OCI-LY1 (cell line): ENCODE measurements at regions not wholly inside any gene's neighbourhood (a gene's known extent, or its start where the extent isn't known, plus 50 kb on each side); places are given as distances from the start of the nearest gene placed in this dataset.

Source experiments
- H2AFZ ChIP-seq: fragments of 200-600 bp; sonication (generic), shearing (Covaris generic); 2 replicates; pipeline ENCODE4 v1.6.0; 2014; ENCODE audit warnings: antibody characterized with exemption, mild to moderate bottlenecking, low read length
- H3F3A ChIP-seq: fragments of 200-600 bp; sonication (generic), shearing (Covaris generic); 2 replicates; pipeline ENCODE4 v1.6.0; 2014; ENCODE audit warnings: mild to moderate bottlenecking, antibody characterized with exemption, low read length, moderate library complexity; ENCODE audit not compliant: insufficient read depth
- H3K27ac ChIP-seq: fragments of 200-600 bp; sonication (generic); 2 replicates; pipeline ENCODE4 v1.5.1; 2014; ENCODE audit warnings: low read length, mixed run types, mild to moderate bottlenecking, low read depth; ENCODE audit not compliant: poor library complexity, severe bottlenecking
- H3K27me3 ChIP-seq: fragments of 200-600 bp; sonication (generic); 2 replicates; pipeline ENCODE4 v1.6.0; 2014; ENCODE audit warnings: antibody characterized with exemption, mild to moderate bottlenecking, low read length, moderate library complexity; ENCODE audit not compliant: insufficient read depth
- H3K36me3 ChIP-seq: fragments of 200-600 bp; sonication (generic); 2 replicates; pipeline ENCODE4 v1.6.1; 2014; ENCODE audit warnings: mild to moderate bottlenecking, antibody characterized with exemption, low read length, moderate library complexity, mixed read lengths; ENCODE audit not compliant: insufficient read depth
- H3K4me1 ChIP-seq: fragments of 200-600 bp; sonication (generic); 2 replicates; pipeline ENCODE4 v1.5.1; 2014; ENCODE audit warnings: mild to moderate bottlenecking, low read length, moderate library complexity; ENCODE audit not compliant: insufficient read depth, severe bottlenecking
- H3K4me2 ChIP-seq: fragments of 200-600 bp; sonication (generic), shearing (Covaris generic); 2 replicates; pipeline ENCODE4 v1.6.1; 2014; ENCODE audit warnings: low read length
- H3K4me3 ChIP-seq: fragments of 200-600 bp; sonication (generic); 2 replicates; pipeline ENCODE4 v1.5.1; 2014; ENCODE audit warnings: low read length, low read depth, mild to moderate bottlenecking, mixed read lengths; ENCODE audit not compliant: poor library complexity, severe bottlenecking
- H3K79me2 ChIP-seq: fragments of 200-600 bp; shearing (Covaris generic); 2 replicates; pipeline ENCODE4 v1.6.1; 2016; ENCODE audit warnings: mixed run types, low read length, mixed read lengths; ENCODE audit not compliant: insufficient read depth
- H3K9ac ChIP-seq: fragments of 200-600 bp; sonication (generic), shearing (Covaris generic); 2 replicates; pipeline ENCODE4 v1.6.1; 2014; ENCODE audit warnings: mild to moderate bottlenecking, low read length, mixed read lengths
- H3K9me2 ChIP-seq: fragments of 200-600 bp; sonication (generic), shearing (Covaris generic); 2 replicates; pipeline ENCODE4 v1.6.1; 2014; ENCODE audit warnings: low read depth, mild to moderate bottlenecking, low read length, mixed read lengths
- H3K9me3 ChIP-seq: fragments of 200-600 bp; shearing (Covaris generic); 2 replicates; pipeline ENCODE4 v1.6.1; 2014; ENCODE audit warnings: low read length, mixed read lengths
- H4K20me1 ChIP-seq: fragments of 200-600 bp; sonication (generic), shearing (Covaris generic); 2 replicates; pipeline ENCODE4 v1.6.0; 2016; ENCODE audit warnings: mild to moderate bottlenecking, low read length; ENCODE audit not compliant: insufficient read depth
- EZH2 ChIP-seq: fragments of 200-600 bp; sonication (generic), shearing (Covaris generic); IDR thresholded peaks from 2 replicates; pipeline ENCODE4 v1.8.0; 2017; ENCODE audit warnings: borderline replicate concordance, mixed run types, mild to moderate bottlenecking, antibody characterized with exemption, low read length, moderate library complexity, mixed read lengths
- TF ChIP-seq, protein P1 (sequence below): fragments of 200-600 bp; sonication (generic), shearing (Covaris generic); IDR thresholded peaks from 2 replicates; pipeline ENCODE4 v1.5.1; 2017; ENCODE audit warnings: mild to moderate bottlenecking, antibody characterized with exemption, low read length, moderate library complexity, mixed read lengths

GRCh38 chr13:82118589-82118988, 1763.7 kb downstream of the SLITRK1 start:
- Histone ChIP-seq H3K9ac (no peak overlapping the region), H3K79me2 (no peaks in the 10 kb centered on the region), H3K4me1 (no peaks in the 10 kb centered on the region), H3F3A (no peaks in the 10 kb centered on the region), H3K4me2 (no peak overlapping the region), H3K27me3 (no peaks in the 10 kb centered on the region), H3K27ac (no peak overlapping the region), H3K9me3 (no peaks in the 10 kb centered on the region), H3K4me3 (no peak overlapping the region), H2AFZ (no peak overlapping the region), H3K36me3 (no peaks in the 10 kb centered on the region), H3K9me2 (no peaks in the 10 kb centered on the region), H4K20me1 (no peaks in the 10 kb centered on the region)
- TF ChIP-seq, protein P1, sequence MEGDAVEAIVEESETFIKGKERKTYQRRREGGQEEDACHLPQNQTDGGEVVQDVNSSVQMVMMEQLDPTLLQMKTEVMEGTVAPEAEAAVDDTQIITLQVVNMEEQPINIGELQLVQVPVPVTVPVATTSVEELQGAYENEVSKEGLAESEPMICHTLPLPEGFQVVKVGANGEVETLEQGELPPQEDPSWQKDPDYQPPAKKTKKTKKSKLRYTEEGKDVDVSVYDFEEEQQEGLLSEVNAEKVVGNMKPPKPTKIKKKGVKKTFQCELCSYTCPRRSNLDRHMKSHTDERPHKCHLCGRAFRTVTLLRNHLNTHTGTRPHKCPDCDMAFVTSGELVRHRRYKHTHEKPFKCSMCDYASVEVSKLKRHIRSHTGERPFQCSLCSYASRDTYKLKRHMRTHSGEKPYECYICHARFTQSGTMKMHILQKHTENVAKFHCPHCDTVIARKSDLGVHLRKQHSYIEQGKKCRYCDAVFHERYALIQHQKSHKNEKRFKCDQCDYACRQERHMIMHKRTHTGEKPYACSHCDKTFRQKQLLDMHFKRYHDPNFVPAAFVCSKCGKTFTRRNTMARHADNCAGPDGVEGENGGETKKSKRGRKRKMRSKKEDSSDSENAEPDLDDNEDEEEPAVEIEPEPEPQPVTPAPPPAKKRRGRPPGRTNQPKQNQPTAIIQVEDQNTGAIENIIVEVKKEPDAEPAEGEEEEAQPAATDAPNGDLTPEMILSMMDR, result no peak
- TF ChIP-seq EZH2, result no peak

DNA sequence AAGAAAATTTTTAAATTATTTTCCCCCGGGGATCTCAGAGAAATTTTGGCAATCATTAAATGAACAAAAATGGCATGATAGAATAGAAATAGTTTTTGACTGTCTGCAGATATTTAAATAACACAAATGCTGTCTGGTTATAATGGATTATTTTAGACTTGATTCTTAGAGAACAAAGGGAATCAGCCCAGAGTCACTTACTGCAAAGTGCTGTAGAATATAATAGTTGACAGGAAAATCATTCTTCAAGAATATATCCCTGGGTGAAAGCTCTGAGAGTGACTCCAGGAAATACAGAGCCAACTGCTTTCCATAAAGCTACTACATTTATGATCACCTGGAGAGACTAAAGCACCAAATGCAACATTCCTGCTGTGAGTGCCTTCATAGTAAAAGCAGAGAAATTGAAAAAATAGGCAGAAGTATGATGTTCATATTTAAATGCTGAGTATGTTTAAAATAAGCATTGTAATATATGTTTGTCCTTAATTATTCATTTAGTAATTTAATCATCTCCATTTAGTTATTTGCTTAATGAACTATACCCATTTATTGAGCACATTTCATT, 1765.8 kb downstream of the SLITRK1 start:
- Histone ChIP-seq H3F3A (no peaks in the 10 kb centered on the region), H3K9ac (no peak overlapping the region), H3K4me2 (no peak overlapping the region), H3K27me3 (no peaks in the 10 kb centered on the region), H3K4me1 (no peaks in the 10 kb centered on the region), H2AFZ (no peak overlapping the region), H3K4me3 (no peak overlapping the region), H3K27ac (no peak overlapping the region), H3K9me3 (no peaks in the 10 kb centered on the region), H3K79me2 (no peaks in the 10 kb centered on the region), H3K36me3 (no peaks in the 10 kb centered on the region), H4K20me1 (no peaks in the 10 kb centered on the region), H3K9me2 (no peaks in the 10 kb centered on the region)
- TF ChIP-seq, protein P1, result no peak
- no peak for TF ChIP-seq EZH2

GRCh38 chr13:82115391-82115790, 1766.9 kb downstream of the SLITRK1 start:
- H3K4me1 ChIP-seq, result no peaks in the 10 kb centered on the region
- no peak overlapping the region for H2AFZ ChIP-seq
- H3K4me2 ChIP-seq, result no peak overlapping the region
- no peaks in the 10 kb centered on the region for H3K79me2 ChIP-seq
- H3K27me3 ChIP-seq, result no peaks in the 10 kb centered on the region
- no peak overlapping the region for H3K27ac ChIP-seq
- H3K9ac ChIP-seq, result no peak overlapping the region
- no peak overlapping the region for H3K4me3 ChIP-seq
- no peaks in the 10 kb centered on the region for H3K36me3 ChIP-seq
- TF ChIP-seq, protein P1, result no peak
- TF ChIP-seq EZH2, result no peak
- H3K9me2 ChIP-seq, result no peaks in the 10 kb centered on the region
- H3K9me3 ChIP-seq, result no peaks in the 10 kb centered on the region
- H3F3A ChIP-seq, result no peaks in the 10 kb centered on the region
- no peaks in the 10 kb centered on the region for H4K20me1 ChIP-seq
